HK-2 (cell line): ENCODE measurements at regions not wholly inside any gene's neighbourhood (a gene's known extent, or its start where the extent isn't known, plus 50 kb on each side); places are given as distances from the start of the nearest gene placed in this dataset.

Experiments used
- DNase-seq: peaks from one replicate; pipeline ENCODE4 v3.0.0-alpha.2; 2018; ENCODE audit not compliant: unreplicated experiment

GRCh38 chr3:79874646-79875045 lies 106.8 kb upstream of the ROBO1 start:
- DNase-seq, result no peak

GRCh38 chr3:79872483-79872882 lies 104.7 kb upstream of the ROBO1 start:
- DNase-seq, result no peak

- DNase-seq, result no peak
These were observed 103.9 kb upstream of the ROBO1 start for GRCh38 chr3:79871656-79872055.

- DNase-seq, result no peak
These were observed 102.5 kb upstream of the ROBO1 start for GRCh38 chr3:79870313-79870620.

- DNase-seq, result no peak
These were observed 101.9 kb upstream of the ROBO1 start for GRCh38 chr3:79869461-79870312.

- DNase-seq, result no peak
These were observed 98.4 kb upstream of the ROBO1 start for GRCh38 chr3:79866162-79866561.

- DNase-seq, result no peak
These were observed 96.3 kb upstream of the ROBO1 start for GRCh38 chr3:79864077-79864476.

- DNase-seq, result no peak
These were observed 81.1 kb upstream of the ROBO1 start for GRCh38 chr3:79848876-79849275.

GRCh38 chr3:79847928-79848327 lies 80.1 kb upstream of the ROBO1 start:
- no peak for DNase-seq

- no peak for DNase-seq
These were observed 78.5 kb upstream of the ROBO1 start for GRCh38 chr3:79846148-79846933.

GRCh38 chr3:79845546-79845945 lies 77.7 kb upstream of the ROBO1 start:
- DNase-seq, result no peak

GRCh38 chr3:79844176-79844575 lies 76.4 kb upstream of the ROBO1 start:
- no peak for DNase-seq

- no peak for DNase-seq
These were observed 75.4 kb upstream of the ROBO1 start for GRCh38 chr3:79843180-79843579.

GRCh38 chr3:79835701-79836100 lies 67.9 kb upstream of the ROBO1 start:
- no peak for DNase-seq

GRCh38 chr3:79824166-79824565 lies 56.4 kb upstream of the ROBO1 start:
- DNase-seq, result no peak

- DNase-seq, result no peak
These were observed 54.3 kb upstream of the ROBO1 start for GRCh38 chr3:79822076-79822475.

GRCh38 chr3:79820089-79820488 lies 52.3 kb upstream of the ROBO1 start:
- DNase-seq, result no peak

GRCh38 chr3:79818015-79818414 lies 50.2 kb upstream of the ROBO1 start:
- no peak for DNase-seq
